Mesodermal cell (in vitro differentiated cells): ENCODE measurements at regions not wholly inside any gene's neighbourhood (a gene's known extent, or its start where the extent isn't known, plus 50 kb on each side); places are given as distances from the start of the nearest gene placed in this dataset.
A peak's percentile ranks its signal among the peaks of the same experiment; 100 is the strongest.
"Not testable (repeated sequence)": the region's sequence is repeated elsewhere in the genome, so short reads cannot be mapped to it uniquely, and the experiment has no call there.

Experiments
- H3K27ac ChIP-seq: 2 replicates; pipeline ENCODE4 v1.7.0; 2013; ENCODE audit warnings: mild to moderate bottlenecking, low read depth, low read length, moderate library complexity; ENCODE audit not compliant: severe bottlenecking
- H3K36me3 ChIP-seq: 2 replicates; pipeline ENCODE4 v1.7.1; 2013; ENCODE audit warnings: mild to moderate bottlenecking, low read length, moderate library complexity; ENCODE audit not compliant: control insufficient read depth, insufficient read depth
- H3K4me1 ChIP-seq: one replicate; pipeline ENCODE4 v1.7.1; 2013; ENCODE audit warnings: mild to moderate bottlenecking, low read length; ENCODE audit not compliant: insufficient read depth, control insufficient read depth, poor library complexity, severe bottlenecking
- H3K4me3 ChIP-seq: 2 replicates; pipeline ENCODE4 v1.7.0; 2013; ENCODE audit warnings: low read length, control low read depth, mild to moderate bottlenecking; ENCODE audit not compliant: insufficient read depth, poor library complexity, severe bottlenecking; ENCODE audit errors: extremely low read depth
- H3K9me3 ChIP-seq: 2 replicates; pipeline ENCODE4 v1.7.1; 2013; ENCODE audit warnings: mild to moderate bottlenecking, low read length, moderate library complexity; ENCODE audit not compliant: control insufficient read depth
- WGBS, 2 experiments: methylation state at CpG; one replicate each; pipeline ENCODE4 v1.1.5; 2013; ENCODE audit warnings: missing lambda C conversion rate in 2 of 2; ENCODE audit not compliant: insufficient coverage in 2 of 2; 5-methylcytosine and 5-hydroxymethylcytosine counted together

DNA sequence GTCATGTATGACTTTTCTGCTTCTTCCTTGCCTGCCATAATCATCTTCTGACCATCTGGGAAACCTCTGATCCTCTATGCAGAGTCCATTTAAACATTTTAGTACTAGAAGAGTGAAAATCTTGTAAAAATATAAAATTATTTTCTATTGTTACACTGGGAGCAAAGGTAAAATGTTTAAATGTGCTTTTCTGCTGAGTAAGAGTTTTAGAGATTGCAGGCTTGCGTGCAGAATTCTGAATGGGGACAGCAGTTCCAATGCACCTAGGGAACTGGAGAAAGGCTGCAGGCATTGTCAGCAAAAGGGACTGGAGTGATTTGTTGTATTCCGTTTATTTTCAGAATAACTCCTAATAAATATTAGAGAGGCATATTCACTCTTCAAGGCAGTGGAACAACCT lies 180.7 kb downstream of the ZNF37A start:
- not testable (repeated sequence) for H3K4me1 ChIP-seq, H3K27ac ChIP-seq, H3K4me3 ChIP-seq, H3K9me3 ChIP-seq, H3K36me3 ChIP-seq
- WGBS, 2 experiments: 17 to 40% methylated on average over 1 of the region's 2 CpGs

DNA sequence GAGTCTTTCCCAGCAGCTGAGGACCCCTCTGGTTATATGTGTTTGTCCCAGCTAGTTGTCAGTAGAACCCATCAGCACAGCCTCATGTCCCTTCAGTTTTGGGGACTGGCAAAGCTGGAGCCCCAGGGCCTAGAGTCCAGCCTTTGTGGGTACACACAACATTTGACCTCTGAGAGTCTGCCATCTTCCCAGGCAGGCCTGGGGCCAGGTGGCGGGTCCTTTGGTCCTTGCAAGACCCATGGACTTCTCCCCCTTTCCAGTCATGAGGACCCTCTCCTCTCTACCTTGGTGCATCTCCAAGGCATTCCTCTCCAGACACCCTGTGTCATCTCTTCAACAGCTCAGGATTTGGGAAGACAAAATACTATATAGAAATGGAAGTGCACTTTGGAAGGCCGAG lies 198.4 kb downstream of the ZNF37A start:
- peaks cover 10% of the 10 kb centered on the region for H3K9me3 ChIP-seq
- H3K27ac ChIP-seq, H3K4me1 ChIP-seq, H3K36me3 ChIP-seq, H3K4me3 ChIP-seq: not testable (repeated sequence)
- WGBS, 2 experiments: 86% methylated on average over 1 of the region's 2 CpGs; no CpG with 5 or more reads in 1 of the 2 experiments

DNA sequence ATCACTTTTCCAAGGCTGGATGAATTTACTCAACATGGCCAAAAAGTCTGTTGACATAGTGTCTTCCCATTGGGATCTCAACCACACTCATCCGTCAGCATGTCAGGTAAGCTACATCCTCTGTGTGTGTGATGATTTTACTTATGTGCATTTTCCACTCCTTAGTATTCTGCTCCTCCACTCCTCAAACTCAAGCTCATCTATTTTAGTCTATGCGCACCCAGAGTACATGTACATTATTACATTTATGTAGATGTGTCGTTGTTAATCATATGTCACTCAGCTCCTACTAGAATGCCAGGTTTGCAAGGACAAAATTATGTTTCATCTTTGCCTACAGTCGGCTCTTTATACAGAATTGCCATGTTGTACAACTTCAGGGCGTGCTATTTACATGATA lies 216.0 kb downstream of the ZNF37A start:
- H3K9me3 ChIP-seq: peaks cover 19% of the 10 kb centered on the region
- H3K4me1 ChIP-seq, H3K27ac ChIP-seq, H3K36me3 ChIP-seq, H3K4me3 ChIP-seq: not testable (repeated sequence)
- 50 to 100% methylated on average over 1 of the region's 5 CpGs for WGBS, 2 experiments

DNA sequence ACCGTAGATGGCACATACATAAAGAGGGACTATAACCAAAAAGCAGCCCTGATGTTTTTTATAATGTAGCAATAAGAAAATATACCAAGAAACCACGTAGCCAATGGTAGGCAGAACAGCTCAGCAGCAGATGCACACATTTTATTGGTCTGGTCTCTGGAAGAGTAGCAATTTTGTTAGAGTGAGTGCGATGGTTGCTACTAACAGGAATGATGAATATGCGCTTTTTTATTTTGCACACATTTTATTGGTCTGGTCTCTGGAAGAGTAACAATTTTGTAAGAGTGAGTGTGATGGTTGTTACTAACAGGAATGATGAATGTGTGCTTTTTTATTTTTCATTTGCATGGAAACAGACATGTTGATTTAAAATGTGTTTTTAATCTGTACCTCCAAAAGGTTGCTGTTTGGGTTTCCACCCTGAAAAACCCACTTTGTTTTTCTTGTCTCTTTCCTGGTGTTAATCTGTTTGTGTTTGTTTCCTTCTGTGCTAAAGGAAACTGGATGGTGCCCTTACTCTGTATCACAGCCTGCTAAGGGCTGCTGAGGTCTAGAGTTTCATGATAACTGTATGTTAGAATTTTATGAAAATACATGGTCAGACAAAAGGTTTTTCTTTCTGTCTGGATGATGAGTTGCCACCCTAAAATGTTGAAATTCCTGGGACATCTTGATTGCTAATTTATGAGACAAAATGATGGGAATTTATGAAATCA lies 221.1 kb downstream of the ZNF37A start:
- H3K27ac ChIP-seq, H3K4me3 ChIP-seq, H3K36me3 ChIP-seq, H3K4me1 ChIP-seq: not testable (repeated sequence)
- 94 to 100% methylated on average over 1 to 2 of the region's 4 CpGs for WGBS, 2 experiments
- peaks cover 31% of the 10 kb centered on the region for H3K9me3 ChIP-seq

DNA sequence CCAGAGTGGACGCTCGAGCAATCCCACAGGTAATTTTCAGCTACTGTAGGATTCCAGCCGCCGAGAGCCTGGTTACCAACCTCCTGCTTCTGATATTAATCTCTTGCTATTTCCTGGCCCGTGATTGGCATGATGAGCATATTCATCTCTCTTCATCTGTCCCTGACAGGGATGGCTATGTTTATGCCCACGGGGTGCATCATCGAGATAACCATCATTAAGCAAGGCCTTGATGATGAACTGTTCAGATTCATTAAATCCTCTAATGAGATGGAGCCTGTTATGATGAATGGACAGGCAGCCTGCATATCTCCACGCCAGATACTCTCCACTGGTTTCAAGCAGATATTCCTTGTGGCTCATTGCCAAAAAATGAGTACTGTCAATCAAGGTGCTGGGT lies 227.3 kb downstream of the ZNF37A start:
- not testable (repeated sequence) for H3K36me3 ChIP-seq, H3K4me3 ChIP-seq, H3K27ac ChIP-seq, H3K4me1 ChIP-seq
- peaks cover 16% of the 10 kb centered on the region for H3K9me3 ChIP-seq
- WGBS, 2 experiments: 84 to 94% methylated on average over 2 to 6 of the region's 8 CpGs

DNA sequence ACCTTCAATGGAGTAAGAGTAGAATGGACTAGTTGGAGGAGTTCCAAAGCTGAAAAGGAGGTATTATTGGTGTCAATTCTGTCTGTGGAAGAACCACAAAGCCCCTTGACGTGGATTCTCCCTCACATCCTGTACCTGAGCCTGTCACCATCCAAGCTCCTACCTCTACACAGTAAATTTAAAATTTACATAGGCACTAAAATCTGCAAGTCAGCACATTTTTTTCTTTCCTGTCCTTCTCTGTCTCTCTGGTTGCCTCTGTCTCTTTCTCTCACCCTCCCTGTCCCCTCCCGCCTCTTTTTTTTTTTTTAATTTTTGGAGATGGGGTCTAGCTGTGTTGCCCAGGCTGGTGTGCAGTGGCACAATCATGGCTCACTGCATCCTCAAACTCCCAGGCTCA lies 236.2 kb downstream of the ZNF37A start:
- H3K4me1 ChIP-seq, H3K9me3 ChIP-seq, H3K36me3 ChIP-seq, H3K27ac ChIP-seq, H3K4me3 ChIP-seq: not testable (repeated sequence)
- WGBS, 2 experiments: 0% methylated on average over 1 of the region's 2 CpGs; no CpG with 5 or more reads in 1 of the 2 experiments

DNA sequence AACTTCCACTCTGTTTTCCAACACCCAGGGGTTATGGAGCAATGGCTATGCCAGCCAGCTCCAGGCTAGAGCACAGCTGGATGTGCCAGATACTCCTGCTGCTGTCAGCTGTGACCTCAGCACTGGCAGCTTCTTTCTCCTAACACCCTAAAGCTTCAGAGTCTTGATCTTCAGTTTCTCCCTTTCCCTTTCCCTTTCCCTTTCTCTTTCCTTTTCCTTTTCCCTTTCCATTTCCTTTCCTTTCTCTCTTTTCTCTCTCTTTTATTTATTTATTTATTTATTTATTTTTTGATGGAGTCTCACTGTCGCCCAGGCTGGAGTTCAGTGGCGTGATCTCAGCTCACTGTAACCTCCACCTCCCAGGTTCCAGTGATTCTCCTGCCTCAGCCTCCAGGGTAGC lies 237.0 kb downstream of the ZNF37A start:
- WGBS, 2 experiments: no CpG with 5 or more reads among the region's 2 CpGs
- not testable (repeated sequence) for H3K27ac ChIP-seq, H3K36me3 ChIP-seq, H3K4me1 ChIP-seq, H3K4me3 ChIP-seq, H3K9me3 ChIP-seq

DNA sequence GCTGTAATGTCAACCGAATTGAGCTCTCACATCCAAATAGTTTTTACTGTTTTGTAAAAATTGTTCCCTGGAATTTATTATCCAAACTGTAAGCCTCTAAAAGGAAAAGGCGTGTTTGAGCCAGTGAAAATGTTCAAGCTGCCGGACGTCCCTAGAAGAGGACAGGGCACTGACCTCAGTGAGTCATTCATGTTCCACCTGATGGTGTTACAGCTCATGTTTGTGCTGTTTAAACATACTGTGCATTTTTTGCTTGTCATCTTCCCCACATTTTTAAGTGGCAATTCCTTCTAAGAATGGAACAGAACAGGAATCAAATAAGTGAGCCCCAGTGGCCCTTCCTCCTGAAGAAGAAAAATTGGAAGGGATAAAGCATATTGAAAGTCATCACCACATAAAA lies 239.6 kb downstream of the ZNF37A start:
- H3K4me1 ChIP-seq, H3K9me3 ChIP-seq, H3K27ac ChIP-seq, H3K36me3 ChIP-seq, H3K4me3 ChIP-seq: not testable (repeated sequence)
- no CpG with 5 or more reads among the region's 4 CpGs for WGBS, 2 experiments

DNA sequence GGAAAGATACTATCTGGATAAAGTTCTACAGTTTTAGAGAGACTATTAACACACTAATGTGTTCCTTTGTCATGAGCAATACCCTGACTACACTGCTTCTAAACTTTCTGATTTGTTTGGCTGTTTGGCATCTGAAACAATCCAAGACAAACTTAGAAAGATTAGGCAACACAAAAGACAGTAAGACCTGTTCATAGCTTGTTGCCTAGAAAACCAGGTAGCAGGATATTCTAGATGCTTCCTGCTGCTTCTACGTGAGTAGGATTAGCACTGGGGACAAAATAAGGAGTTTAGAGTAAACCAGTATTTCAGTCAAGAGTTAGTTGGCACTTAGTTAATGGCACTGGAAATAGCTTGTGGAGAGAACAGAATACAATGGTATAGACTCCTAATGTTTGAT lies 256.5 kb downstream of the ZNF37A start:
- H3K9me3 ChIP-seq, H3K4me3 ChIP-seq, H3K4me1 ChIP-seq, H3K36me3 ChIP-seq, H3K27ac ChIP-seq: not testable (repeated sequence)
- no CpG with 5 or more reads among the region's 1 CpG for WGBS, 2 experiments

DNA sequence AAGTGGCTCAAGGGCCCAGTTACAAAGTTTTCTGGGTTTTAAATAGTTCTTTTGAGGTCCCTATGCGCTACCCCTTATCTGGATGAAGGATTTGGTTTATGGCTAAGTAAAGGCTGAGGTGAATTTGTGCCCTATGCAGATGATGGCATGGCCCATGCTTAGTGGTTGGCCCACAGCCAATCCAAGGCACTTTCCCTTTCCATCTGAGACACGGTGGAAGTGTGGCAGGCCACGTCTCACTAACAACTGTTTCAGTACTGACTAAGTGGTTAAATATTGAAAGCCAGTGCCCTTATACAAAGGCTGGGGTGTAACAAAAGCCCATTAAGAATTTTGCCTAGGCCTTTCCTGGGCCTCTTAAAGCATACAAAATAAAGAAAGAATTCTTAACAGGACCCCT lies 260.3 kb downstream of the ZNF37A start:
- H3K36me3 ChIP-seq, H3K4me3 ChIP-seq, H3K4me1 ChIP-seq, H3K27ac ChIP-seq, H3K9me3 ChIP-seq: not testable (repeated sequence)
- 80% methylated on average over 1 of the region's 3 CpGs; no CpG with 5 or more reads in 1 of the 2 experiments for WGBS, 2 experiments

DNA sequence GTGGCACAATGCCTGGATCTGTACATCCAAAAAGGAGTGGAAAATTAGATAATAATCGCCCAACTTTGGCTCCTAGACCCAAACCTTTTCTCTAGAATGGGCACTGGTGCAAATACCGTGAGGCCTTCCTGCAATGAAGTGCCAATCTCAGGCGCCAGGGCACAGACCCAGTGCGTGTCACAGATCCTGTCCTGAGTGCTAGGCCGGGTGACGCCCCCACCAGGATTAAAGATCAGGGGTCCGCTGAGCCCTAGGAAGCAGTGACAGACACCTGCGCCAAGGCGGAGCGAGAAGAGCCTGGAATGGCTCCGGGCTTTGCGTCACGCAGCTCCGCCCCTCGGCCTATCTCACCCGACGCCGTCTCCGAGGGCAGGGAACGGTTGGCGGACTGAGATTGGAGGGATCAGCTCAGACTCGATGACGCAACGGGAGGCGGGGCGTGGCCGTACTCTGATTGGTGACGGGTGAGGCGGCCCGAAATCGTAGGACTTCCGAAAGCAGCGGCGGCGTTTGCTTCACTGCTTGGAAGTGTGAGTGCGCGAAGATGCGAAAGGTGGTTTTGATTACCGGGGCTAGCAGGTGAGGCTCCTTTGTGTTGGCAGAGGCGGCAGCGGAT lies 261.9 kb downstream of the ZNF37A start:
- not testable (repeated sequence) for H3K36me3 ChIP-seq, H3K4me1 ChIP-seq, H3K9me3 ChIP-seq, H3K27ac ChIP-seq
- 70 to 95% methylated on average over 7 to 9 of the region's 41 CpGs for WGBS, 2 experiments
- H3K4me3 ChIP-seq: peak overlapping the region; percentile 30
